ENCODE measurements at regions not wholly inside any gene's neighbourhood (a gene's known extent, or its start where the extent isn't known, plus 50 kb on each side); places are given as distances from the start of the nearest gene placed in this dataset.

DNA sequence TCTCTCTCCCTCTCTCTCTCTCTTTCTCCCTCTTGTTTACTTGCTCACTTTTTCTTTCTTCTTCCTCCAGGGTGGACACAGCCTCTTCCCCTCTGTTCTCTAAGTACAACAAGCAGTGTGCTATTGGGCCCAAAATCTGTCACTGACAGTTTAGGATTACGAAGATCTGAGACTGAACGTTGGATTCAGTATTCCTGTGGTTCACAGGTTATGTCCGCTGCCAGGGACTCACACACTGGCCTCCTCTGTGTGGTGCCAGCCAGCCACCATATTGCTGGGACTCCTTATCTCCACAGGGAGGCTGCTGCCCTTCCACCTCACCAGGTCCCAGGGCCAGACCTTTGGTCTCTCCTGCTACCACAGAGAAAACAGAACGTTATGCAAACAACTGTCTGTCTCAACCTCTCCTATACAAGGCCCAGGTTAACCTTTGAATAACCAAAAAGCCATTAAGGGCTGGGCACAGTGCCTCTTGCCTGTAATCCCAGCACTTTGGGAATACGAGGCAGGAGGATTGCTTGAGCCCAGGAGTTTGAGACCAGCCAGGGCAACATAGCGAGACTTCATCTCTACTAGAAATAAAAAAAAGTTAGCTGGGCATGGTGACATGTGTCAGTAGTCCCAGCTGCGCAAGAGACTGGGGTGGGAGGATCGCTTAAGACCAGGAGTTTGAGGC is 171.9 kb upstream of the RAB4A start:
- no peak for FAIRE-seq

DNA sequence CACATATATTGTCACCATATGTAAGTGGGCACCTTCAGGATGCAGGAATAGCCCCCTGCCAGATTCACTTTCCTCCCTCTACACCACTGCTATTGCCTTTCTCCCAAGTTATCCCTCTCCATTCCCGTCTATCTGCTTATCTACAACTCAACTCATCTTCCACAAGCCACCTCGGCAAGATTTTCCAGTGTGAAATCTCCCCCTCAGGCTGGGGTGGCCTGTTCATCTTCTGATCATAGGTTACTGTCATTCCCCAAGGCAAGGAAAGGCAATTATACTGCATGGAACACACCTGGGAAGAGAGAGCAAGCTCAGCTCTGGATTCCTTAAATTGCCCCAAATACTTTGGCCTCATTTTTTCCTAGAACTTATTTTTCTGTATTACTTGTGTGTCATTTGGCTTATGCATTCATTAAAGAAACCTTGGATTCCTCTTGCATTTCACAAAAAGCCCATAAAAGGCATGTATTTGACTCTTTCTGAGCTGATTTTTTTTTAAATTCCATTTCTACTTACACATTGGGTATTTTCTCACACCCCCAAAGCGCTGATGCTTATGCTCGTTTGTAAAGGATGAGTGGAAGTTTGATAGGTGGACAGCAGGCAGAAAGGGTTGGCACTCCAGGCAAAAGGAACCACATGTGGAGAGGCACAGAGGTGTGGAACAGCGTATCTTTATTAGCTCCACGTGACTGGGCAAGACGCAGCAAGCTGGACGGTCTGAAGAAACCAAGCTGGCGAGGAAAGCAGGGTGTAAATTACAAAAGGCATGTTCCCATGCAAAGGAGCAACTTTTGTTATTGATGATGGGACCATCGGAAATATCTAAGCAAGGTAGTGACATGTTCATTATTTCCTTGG is 169.7 kb upstream of the RAB4A start:
- FAIRE-seq = no peak

DNA sequence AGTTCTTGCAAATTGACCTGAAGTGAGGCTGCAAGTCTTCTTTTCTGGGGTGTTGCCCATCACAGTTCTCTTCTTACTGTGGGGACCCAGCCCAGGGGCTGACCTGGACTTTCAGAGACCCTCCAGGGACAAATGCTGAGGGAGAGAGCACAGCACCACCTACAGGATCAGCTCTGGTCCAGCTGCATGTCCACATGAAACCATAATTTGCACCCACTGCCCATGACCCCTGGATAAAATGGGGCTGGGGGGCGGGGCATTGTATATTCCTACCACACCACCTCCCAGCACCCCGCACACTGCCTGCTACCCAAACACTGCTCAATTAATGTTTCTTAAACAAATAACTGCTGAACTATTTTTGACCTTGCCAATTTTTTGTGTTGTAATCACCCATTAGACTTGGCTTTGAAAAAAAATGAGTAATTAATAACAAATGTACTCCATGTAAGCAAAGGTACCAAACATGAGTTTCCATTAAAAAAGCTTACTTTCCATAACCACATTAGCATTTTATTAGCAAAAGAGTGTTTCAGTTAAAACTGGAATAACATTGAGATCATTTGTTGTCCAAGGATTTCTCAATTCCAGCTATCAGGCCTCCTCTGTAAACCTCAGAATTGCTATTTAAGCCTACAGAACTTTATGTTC is 168.0 kb upstream of the RAB4A start:
- no peak for FAIRE-seq

DNA sequence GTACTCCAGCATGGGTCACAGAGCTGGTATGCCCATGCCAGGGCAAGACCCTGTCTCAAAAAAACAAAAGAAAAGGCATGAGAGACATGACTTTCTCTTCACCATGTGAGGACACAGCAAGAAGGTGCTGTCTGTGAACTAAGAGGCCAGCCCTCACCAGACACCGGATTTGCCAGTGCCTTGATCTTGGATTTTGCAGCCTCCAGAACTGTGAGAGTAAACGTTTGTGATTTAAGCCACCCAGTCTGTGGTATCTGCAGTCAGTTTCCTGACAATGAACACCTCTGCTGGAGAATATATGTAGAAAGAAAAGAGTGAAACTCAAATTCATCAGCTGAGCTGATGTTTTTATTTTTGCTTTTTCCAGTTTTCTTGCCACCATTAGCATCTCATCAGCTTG is 166.3 kb upstream of the RAB4A start:
- no peak for FAIRE-seq

DNA sequence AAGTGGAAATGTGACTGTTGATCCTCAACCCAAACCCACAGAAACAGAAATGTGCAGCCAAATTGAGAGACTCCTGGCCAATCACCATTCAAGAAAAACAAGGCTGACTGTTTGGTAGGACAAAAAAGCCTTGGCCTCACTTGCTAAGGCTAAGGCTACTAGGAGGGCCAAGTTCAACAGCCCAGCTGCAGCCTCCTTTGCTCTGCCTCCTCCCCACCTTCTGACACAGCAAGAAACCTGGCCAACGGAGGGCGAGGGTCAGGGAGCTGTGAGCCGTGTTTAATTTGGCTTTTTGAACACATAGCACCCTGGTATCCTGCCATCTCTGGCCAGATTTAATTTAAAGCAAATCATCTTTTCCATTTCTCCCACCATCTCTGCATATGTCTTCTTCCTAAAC is 165.8 kb upstream of the RAB4A start:
- FAIRE-seq = no peak

DNA sequence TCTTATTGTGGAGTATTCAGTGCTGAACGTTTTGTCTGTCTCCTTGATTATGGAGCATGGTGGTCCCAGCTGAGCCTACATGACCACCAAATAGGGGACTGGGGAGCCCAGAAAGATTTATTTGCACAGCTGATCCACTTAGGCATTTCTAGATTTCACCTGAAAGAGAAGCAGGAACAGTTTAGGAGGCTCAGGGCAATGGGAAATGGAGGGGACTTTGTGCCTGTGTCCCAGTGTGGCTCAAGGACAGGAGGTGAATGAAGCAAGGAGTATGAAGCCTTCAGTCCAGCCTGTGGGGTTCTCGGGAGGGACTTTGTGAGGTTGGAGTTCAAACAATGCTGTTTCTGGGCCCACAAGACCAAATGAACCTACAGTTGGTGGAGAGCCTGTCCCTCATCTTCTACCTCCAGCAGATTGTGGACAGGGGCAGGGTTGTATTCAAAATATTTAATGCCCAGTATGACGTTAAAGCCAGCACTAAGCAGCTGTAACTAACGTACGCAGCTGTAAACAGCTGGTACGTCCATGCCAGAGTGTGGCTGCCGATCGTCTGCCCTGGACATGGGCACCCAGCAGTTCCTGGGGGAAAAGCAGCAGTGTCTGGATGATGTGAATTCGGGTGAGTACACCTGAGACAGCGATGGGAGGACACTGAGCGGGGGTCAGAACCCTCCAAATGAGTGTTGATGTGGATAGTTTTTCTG is 164.9 kb upstream of the RAB4A start:
- FAIRE-seq = no peak

DNA sequence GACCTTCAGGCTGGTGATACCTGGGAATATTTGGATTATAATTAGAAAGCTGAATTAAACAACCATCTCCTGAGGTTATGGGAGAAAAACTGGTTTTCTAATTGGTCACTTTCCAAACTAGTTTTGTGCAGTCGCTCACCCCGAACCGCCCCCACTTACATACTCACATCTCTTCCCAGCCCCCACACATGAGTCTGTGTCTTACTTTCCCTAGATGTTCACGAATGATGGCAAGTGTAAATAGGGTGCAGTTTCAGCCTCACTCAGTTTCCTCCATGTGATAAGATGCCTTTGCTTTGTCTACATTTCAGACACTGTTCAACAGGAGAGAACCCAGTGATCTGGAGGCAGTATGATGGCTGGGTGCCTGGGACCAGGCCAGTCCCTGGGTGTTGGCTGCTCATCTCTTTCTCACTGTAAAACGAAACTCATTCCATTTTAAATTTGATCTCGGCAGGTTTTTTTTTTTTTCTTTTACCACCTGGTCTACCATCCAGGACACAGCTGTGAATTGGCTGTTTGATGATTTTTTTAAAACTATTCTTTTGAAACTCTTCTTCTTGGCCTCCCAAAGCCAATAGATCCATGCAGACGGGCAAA is 164.3 kb upstream of the RAB4A start:
- FAIRE-seq = no peak

DNA sequence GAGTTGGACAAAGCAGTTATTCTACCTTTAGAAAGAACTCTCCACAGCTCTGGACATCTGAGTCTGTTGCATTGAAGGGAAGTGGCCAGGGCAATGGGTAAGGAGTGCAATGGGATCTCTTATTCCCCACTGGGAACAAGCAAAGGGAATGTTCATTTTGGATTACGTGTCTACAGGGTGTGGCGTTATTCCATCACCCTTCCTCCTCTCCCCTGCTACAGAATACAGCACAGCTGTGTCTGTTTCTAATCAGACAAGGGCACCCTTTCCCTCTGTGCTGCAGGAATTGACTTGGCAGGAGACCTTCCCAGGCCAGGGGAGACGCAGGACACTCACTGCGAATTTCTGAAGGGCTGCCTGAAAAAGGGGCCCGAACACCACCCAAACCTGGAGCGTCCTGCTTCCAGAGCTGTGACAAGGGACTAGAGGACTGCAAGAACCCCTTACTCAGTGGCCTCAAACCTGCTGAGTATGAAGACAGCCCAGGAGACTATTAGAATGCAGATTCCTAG is 163.6 kb upstream of the RAB4A start:
- no peak for FAIRE-seq

DNA sequence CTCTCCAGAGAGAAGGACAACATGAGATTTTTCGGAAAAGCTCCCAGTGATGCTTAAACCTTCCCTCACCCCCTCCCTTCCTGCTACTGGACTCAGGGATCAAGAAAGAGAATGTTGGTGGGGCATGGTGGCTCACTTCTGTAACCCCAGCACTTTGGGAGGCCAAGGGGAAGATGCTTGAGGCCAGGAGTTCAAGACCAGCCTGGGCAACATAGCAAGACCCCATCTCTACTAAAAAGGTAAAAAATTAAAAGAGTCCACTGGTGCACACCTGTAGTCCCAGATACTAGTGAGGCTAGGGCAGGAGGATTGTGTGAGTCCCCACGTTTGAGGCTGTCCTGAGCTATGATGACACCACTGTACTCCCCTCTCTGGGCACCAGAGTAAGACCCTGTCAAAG is 162.9 kb upstream of the RAB4A start:
- FAIRE-seq = no peak

DNA sequence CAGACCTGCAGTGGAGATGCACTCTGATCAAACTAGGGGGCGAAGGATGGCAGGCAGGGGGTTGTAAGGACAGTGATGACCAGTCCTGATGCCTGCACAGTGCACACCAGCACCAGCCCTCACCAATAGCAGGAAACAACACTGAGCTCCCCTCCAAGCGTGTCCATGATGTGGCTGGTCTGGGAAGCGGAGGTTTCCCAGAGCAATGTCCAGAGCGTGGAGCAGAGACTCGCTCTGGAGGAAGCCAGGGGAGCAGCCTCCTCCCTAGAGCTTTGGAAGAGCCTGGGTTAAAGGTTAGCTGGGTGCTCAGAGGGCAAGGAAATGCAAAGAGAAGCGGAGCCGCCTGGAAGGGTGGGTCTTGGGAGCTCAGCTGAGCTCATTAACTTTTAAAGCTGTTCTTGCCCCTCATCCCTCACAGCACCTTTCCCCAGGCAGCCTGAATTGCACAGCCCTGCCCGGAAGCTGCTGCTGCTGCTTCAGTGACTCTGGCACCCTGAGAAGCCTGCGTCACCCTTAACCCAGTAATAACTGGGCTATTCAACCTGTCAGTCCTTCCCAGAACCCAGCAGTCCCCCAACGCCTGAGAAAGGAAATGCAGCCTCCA is 162.2 kb upstream of the RAB4A start:
- FAIRE-seq = no peak

DNA sequence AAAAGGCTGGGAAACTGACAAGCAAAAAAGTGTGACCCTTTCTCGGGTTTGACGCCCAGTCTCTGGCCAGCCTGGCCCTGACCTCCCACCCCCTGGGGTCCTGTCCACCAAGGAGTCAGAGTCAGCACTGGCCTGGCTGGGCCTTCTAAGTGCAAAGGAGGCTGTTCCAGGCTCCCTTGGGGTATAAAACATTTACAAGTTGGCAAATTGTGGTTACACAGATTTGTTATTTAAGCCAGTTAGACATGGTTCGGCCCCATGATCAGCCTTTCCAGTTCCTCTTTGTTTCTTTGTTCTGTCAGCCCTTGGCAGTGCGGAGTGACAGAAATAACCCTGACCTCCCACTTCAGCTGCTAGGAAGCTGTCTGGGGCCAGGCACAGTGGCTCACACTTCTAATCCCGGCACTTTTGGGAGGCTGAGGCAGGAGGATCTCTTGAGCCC is 161.6 kb upstream of the RAB4A start:
- no peak for FAIRE-seq

DNA sequence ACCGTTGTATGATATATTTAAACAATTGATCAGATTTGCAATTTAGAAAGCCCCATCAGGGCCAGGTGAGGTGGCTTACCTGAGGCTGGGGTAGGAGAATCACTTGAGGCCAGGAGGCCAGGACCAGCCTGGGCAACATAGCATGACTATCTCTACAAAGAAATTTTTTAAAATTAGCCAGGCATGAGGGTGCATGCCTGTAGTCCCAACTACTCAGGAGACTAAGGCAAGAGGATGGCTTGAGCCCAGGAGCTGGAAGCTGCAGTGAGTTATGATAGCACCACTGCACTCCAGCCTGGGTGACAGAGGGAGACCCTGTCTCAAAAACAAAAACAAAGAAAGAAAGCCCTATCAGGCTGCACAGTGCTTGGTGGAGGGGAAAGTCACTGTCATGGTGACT is 159.9 kb upstream of the RAB4A start:
- no peak for FAIRE-seq

DNA sequence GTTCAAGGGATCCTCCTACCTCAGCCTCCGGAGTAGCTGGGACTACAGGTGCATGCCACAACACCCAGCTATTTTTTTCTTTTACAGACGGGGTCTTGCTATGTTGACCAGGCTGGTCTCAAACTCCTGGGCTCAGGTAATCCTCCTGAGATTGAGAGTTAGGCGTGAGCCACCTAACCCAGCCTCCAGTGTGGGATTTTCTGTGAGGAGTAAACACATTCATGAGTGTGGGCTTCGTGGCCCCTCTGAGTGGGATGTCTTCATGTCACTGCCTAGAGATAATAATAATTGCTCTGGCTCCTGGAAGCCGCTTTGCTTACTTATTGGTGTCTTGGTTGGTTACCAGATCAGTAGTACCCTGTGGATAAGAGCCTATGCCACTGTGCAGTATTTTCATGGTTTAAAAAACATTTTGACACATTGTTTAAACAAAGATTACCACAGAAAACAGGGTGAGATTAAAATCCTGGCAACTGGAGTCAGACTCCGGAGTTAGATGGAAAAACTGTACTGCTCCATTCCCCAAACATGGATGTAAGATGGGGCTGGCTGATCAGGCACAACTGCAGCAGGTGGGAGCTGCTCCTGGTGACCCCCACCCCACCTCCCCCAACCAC is 159.1 kb upstream of the RAB4A start:
- FAIRE-seq = no peak

DNA sequence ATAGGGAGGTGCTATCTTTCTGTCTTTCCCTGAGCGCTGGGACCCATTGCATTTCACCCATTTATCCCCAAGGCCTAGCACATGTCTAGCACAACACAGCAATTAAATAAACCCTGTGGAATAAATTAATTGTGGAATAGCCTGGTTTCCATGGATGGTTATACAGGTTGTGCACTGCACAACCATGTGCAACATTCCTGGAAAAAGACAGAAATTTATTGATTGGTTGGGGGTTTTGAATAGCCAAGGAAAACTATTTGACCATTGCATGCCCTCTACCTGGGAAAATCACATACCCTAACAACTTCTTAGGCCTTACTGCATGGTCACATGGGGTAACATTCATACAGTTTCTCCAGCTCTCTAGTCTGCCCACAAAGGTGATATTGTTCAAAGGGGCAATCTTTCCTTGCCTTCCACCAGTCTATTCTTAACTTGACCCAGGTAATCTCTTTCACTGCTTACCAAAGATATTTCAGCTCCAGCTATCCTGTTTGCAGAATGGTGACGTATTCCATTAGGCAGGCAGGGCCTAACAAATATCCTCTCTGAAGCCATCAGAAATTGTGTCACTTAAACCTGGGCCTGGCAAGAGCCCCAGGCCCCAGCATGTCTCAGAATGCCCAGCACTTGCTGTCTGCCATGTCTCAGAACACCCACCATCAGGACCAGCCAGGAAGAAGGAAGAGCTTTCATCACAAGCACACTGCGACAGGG is 157.9 kb upstream of the RAB4A start:
- FAIRE-seq = no peak

DNA sequence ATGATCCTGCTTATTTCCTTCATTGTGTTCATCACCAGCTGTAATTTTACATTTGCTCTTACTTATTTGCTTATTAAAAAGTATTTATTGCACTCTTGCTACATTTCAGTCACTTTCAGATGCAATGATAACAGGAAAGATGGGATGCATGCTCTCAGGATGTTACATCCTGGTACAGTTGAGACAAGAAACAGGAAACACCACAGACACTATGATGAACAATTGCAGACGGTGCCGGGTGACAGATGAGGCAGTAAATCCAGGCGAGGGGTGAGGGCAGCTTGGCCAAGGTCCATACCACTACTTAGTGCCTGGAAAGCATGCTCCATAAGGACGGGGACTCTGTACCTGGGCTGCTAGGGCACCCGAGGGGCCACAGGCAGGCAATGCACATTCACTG is 156.6 kb upstream of the RAB4A start:
- no peak for FAIRE-seq

DNA sequence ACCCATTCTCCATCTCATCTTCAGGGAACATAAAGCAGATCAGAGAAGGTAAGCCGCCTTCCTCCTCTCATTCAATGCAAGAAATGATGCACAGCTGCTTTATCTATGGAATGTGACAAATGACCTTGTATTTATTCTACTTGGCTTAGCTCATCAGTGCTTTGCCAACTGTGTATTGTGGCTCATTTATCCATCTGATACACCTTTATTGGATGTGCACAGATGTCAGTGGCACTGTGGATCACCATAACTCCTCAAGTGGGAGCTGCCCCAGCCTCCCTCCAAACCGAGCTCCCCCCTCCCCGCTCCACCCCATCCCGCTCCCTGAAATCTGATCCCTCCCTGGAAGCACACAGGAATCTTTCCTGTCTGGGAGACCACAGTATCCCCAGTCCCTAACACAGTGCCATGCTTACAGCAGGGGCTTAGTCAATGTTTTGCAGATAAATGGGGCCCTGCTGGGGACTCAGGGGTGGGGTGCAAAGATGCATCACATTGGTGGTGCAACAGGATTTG is 156.0 kb upstream of the RAB4A start:
- no peak for FAIRE-seq

DNA sequence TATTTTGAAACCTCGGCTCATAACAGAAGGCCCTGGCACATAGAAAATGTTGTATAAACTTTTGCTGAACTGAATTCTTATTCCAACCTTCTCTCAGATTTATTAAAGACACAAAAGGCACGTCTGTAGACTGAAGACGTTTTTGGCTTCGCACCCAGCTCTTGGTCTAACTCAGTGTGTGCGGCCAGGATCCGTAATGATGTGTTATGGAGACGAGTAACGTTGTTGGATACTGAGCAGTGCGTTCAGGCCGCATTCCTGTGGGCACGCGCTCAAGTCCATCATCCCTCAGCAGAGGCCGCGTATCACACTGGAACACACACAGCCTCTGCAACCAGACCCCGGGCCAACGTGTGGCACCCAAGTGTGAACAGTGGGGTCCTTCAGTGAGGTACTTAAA is 154.8 kb upstream of the RAB4A start:
- no peak for FAIRE-seq

DNA sequence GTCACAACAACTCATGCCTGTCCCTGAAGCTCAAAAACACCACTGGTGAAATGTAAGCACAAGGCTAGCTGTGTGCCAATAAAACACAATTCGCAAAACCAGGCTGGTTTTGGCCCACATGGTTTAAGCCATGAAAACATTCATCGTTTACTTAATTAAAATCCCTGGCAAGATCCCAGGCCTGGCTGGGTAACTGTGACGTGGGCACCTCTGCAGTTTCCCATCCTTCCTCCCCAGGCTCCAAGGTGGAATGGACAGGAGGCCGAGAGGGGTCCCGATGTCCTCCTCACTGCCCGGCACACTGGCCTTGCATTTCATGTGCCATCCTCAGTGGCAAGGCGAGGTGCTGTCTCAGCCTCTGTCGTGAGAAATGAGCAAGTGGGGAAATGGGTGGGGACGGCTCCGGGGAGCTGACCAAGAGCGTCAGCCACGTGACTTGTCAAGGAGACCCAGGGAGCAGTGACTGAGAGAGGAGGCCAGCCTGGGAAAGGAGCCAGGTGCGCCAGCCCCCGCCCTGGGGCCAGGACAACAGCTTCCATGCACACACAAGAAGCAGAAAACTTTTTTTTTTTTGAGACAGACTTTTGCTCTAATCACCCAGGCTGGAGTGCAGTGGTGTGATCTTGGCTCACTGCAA is 153.1 kb upstream of the RAB4A start:
- no peak for FAIRE-seq

DNA sequence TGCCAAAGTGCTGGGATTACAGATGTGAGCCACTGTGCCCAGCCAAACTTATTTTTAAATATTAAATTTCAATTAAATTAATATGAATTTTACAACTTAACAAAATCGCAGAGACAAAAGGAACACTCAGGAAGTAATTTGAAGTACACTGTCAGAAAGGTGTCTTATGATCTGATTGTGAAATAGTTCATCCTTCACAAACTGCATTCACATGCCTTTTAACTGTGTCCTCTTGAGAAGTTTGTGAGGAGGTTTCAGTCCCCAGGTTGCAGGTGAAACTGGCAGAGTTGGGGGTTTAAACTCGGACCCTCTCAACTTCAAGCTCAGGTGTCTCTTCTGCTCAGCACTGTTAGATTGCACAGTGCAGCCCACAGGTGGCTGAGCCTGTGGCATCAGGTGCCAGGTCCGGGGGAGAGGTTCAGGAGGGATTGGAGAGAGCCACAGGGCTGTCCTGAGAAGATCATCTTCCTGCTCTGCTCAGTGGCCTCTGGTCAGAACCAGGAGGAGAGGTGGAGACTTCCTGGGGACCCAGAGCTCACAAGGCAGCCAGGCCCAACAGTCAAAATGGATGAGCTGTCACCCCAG is 152.3 kb upstream of the RAB4A start:
- FAIRE-seq = no peak

DNA sequence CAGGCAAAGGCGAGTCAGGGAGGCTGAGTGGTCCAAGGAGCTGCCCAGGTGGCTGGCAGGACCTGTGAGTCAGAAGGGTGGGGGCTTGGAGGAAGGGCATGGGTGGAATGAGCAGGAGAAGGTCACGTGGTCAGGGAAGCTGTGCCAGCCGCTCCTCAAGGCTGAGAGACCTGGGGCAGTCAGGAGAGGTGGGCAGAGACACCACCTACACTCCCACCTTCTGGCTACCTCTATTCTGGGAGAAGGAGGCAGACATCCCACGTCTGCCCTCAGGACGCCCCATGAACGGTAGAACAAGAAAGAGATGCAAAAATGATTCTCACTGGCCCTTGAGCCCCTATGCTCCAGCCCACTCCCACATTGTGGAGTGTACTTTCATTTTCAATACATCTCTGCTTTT is 151.8 kb upstream of the RAB4A start:
- FAIRE-seq = no peak
